Testis (tissue), 2 donors: ENCODE measurements at regions not wholly inside any gene's neighbourhood (a gene's known extent, or its start where the extent isn't known, plus 50 kb on each side); places are given as distances from the start of the nearest gene placed in this dataset.
"Not testable (repeated sequence)": the region's sequence is repeated elsewhere in the genome, so short reads cannot be mapped to it uniquely, and the experiment has no call there.

Experiments used
- DNase-seq: peaks from one replicate; pipeline ENCODE4 v3.0.0-alpha.2; 2019
- H3K27ac ChIP-seq, 2 donors: fragments of 200-600 bp; sonication (generic); one replicate each; pipeline ENCODE4 v1.5.1; 2019
- H3K27me3 ChIP-seq: fragments of 200-600 bp; sonication (generic); one replicate; pipeline ENCODE4 v1.5.1; 2019
- H3K36me3 ChIP-seq: fragments of 200-600 bp; sonication (generic); one replicate; pipeline ENCODE4 v1.5.1; 2017; ENCODE audit warnings: low read depth; ENCODE audit errors: missing control alignments
- H3K4me1 ChIP-seq: fragments of 200-600 bp; sonication (generic); one replicate; pipeline ENCODE4 v1.5.1; 2019
- H3K4me3 ChIP-seq, 2 donors: fragments of 200-600 bp; sonication (generic); one replicate each; pipeline ENCODE4 v1.5.1; 2017 to 2019
- H3K9me3 ChIP-seq: fragments of 200-600 bp; sonication (generic); one replicate; pipeline ENCODE4 v1.5.1; 2017
- CTCF ChIP-seq, 3 experiments: fragments of 450-650 bp in 2 of 3; fragments of 200-600 bp in 1 of 3; sonication (generic) in 1 of 3; IDR thresholded peaks; one replicate each; pipeline ENCODE4 v1.5.1; 2016 to 2019; ENCODE audit warnings: antibody characterized with exemption in 3 of 3, mild to moderate bottlenecking in 2 of 3, moderate library complexity in 1 of 3
- POLR2A ChIP-seq: fragments of 450-650 bp; IDR thresholded peaks from one replicate; pipeline ENCODE4 v1.6.1; 2017; ENCODE audit warnings: antibody characterized with exemption, mild to moderate bottlenecking, moderate library complexity
- WGBS, 2 donors: methylation state at CpG; one replicate each; pipeline ENCODE4 v1.1.5; 2018; 5-methylcytosine and 5-hydroxymethylcytosine counted together
- intact Hi-C: fragments of 100-400 bp; cut with DNase I; formaldehyde crosslinking; loops from one replicate; pipeline ENCODE4 v1.15.1; 2023; ENCODE audit warnings: low total_unique reads

GRCh38 chr2:90069290-90069894 is 1377.9 kb downstream of the RPIA start:
- Histone ChIP-seq H3K27me3 (no peaks in the 10 kb centered on the region), H3K9me3 (no peaks in the 10 kb centered on the region), H3K36me3 (no peaks in the 10 kb centered on the region), H3K4me3 (no peak overlapping the region), H3K27ac (no peak overlapping the region), H3K4me1 (no peaks in the 10 kb centered on the region)
- DNase-seq, result peak; percentile 71
- intact Hi-C loops, result no loop called here
- 28 to 88% methylated on average over 3 to 13 of the region's 13 CpGs for WGBS, 2 donors
- TF ChIP-seq CTCF (IDR thresholded peaks at IDR 0.05), result peak in 1 of 3 experiments; percentile 51
- no peak for TF ChIP-seq POLR2A

GRCh38 chr2:90076311-90076710 is 1384.8 kb downstream of the RPIA start:
- no peaks in the 10 kb centered on the region for H3K36me3 ChIP-seq
- DNase-seq, result no peak
- no peaks in the 10 kb centered on the region for H3K27me3 ChIP-seq
- H3K27ac ChIP-seq, result no peak overlapping the region
- H3K4me1 ChIP-seq, result no peaks in the 10 kb centered on the region
- 69 to 90% methylated on average over 3 of the region's 3 CpGs for WGBS, 2 donors
- no peak for TF ChIP-seq POLR2A
- TF ChIP-seq CTCF (IDR thresholded peaks at IDR 0.05), result no peak
- H3K9me3 ChIP-seq, result no peaks in the 10 kb centered on the region
- H3K4me3 ChIP-seq, result no peak overlapping the region
- intact Hi-C loops, result no loop called here

GRCh38 chr2:90077948-90078347 is 1386.5 kb downstream of the RPIA start:
- intact Hi-C loops, result no loop called here
- no peak overlapping the region for H3K4me3 ChIP-seq
- H3K27ac ChIP-seq, result no peak overlapping the region
- WGBS, 2 donors, result 88 to 91% methylated on average over 2 of the region's 2 CpGs
- TF ChIP-seq POLR2A (no peak), CTCF (IDR thresholded peaks at IDR 0.05) (no peak)
- H3K9me3 ChIP-seq, result no peaks in the 10 kb centered on the region
- H3K36me3 ChIP-seq, result no peaks in the 10 kb centered on the region
- no peaks in the 10 kb centered on the region for H3K4me1 ChIP-seq
- no peaks in the 10 kb centered on the region for H3K27me3 ChIP-seq
- DNase-seq, result no peak

GRCh38 chr2:90079374-90079773 is 1387.9 kb downstream of the RPIA start:
- H3K4me3 ChIP-seq, result no peak overlapping the region
- H3K27ac ChIP-seq, result no peak overlapping the region
- intact Hi-C loops, result no loop called here
- H3K4me1 ChIP-seq, result no peaks in the 10 kb centered on the region
- WGBS, 2 donors, result 77 to 81% methylated on average over 5 of the region's 5 CpGs
- TF ChIP-seq CTCF (IDR thresholded peaks at IDR 0.05), result no peak
- no peak for TF ChIP-seq POLR2A
- no peak for DNase-seq
- H3K36me3 ChIP-seq, result no peaks in the 10 kb centered on the region
- H3K27me3 ChIP-seq, result no peaks in the 10 kb centered on the region
- no peaks in the 10 kb centered on the region for H3K9me3 ChIP-seq

GRCh38 chr2:90087792-90088191 is 1396.3 kb downstream of the RPIA start:
- H3K9me3 ChIP-seq, H3K36me3 ChIP-seq, H3K27ac ChIP-seq, H3K4me3 ChIP-seq, intact Hi-C loops, H3K27me3 ChIP-seq, H3K4me1 ChIP-seq: not testable (repeated sequence)
- peak; percentile 15 for DNase-seq
- TF ChIP-seq CTCF (IDR thresholded peaks at IDR 0.05), result peak in 1 of 3 experiments; percentile 12
- WGBS, 2 donors, result 23 to 100% methylated on average over 1 to 2 of the region's 2 CpGs

GRCh38 chr2:90093571-90094270 is 1402.2 kb downstream of the RPIA start:
- H3K4me1 ChIP-seq, H3K9me3 ChIP-seq, H3K36me3 ChIP-seq, DNase-seq, H3K27ac ChIP-seq, H3K27me3 ChIP-seq, intact Hi-C loops, H3K4me3 ChIP-seq: not testable (repeated sequence)
- 68% methylated on average over 3 of the region's 4 CpGs; no CpG with 5 or more reads in 1 of the 2 donors for WGBS, 2 donors

- DNase-seq, H3K36me3 ChIP-seq, intact Hi-C loops, H3K4me1 ChIP-seq, H3K27me3 ChIP-seq, H3K27ac ChIP-seq, H3K9me3 ChIP-seq, H3K4me3 ChIP-seq: not testable (repeated sequence)
- 69% methylated on average over 2 of the region's 4 CpGs; no CpG with 5 or more reads in 1 of the 2 donors for WGBS, 2 donors
Measured at GRCh38 chr2:90097617-90098016, 1406.1 kb downstream of the RPIA start.
